Astrocyte of the spinal cord (primary cell): ENCODE measurements at regions not wholly inside any gene's neighbourhood (a gene's known extent, or its start where the extent isn't known, plus 50 kb on each side); places are given as distances from the start of the nearest gene placed in this dataset.

ENCODE experiments used
- DNase-seq: peaks from one replicate; pipeline ENCODE4 v3.0.0; 2011; ENCODE audit warnings: low read depth, low spot score
- H3K4me3 ChIP-seq: 2 replicates; pipeline ENCODE4 v1.5.1; 2011; ENCODE audit warnings: low read depth, mild to moderate bottlenecking, low read length, moderate library complexity
- CTCF ChIP-seq: IDR thresholded peaks from 2 replicates; pipeline ENCODE4 v1.5.1; 2012; ENCODE audit warnings: low read depth, mild to moderate bottlenecking, low read length, inconsistent platforms
- in situ Hi-C: cut with HindIII; loops from 2 replicates; pipeline ENCODE4 v1.10.0; 2017; ENCODE audit warnings: low sequenced_read_pairs

DNA sequence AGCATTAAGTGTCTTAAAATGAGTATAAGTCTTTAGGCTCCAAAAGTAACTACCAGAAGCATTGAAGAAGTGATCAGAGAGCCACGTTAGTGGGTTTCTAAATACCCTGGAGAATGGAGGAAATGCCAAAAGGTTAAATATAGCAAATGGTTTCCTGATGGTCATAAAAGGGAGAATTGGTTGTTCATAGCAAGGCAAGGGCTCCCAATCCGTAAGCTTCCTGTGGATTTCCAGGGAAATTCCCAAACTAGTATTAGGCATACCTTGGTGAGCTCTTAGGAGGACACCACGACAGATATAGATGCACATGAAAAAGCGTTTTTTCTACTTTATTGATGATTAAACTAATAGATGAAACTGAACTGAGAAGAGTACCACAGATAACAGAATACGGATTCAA, 410.9 kb downstream of the FOXO1 start:
- no peak for DNase-seq
- in situ Hi-C loops: no loop called here
- no peak overlapping the region for H3K4me3 ChIP-seq
- TF ChIP-seq CTCF: no peak

DNA sequence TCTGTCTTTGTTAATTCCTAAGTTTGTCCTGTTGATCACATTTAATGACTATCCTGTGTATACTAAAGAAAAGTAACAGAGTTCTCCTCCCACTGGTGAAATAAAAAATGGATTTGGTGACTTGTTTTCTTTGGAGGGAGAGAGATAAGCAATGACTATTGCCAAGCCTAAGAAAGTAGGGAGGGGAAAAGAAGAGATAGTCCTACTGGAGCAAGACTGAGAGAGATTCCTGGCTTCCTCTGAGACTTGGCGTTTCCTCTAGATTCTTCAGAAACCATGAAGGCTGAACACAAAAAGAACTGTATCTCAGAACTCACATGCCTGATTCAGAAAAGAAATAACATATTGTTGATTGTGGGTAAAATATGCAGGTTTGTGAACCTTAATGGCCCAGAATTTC, 406.5 kb downstream of the FOXO1 start:
- in situ Hi-C loops: no loop called here
- DNase-seq: no peak
- TF ChIP-seq CTCF: no peak

DNA sequence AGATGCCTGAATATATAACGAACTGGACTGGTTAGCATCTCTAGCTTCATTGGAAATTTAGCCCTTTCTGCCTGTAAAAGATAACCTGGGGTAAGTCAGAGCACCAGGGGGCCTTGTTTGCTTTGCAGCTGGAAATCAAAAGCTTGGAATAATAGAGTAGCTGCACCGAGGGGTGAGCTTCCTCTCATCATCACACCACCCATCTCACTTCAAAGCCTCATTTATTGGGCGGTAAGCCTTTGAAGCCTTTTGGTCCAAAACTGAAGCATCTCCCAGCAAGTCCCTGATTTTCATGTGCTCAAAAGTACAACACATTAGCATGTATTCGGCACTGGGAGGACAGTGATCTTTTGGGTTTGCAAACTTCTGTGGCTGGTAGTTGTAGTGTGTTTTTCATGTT, 405.1 kb downstream of the FOXO1 start:
- no peak overlapping the region for H3K4me3 ChIP-seq
- in situ Hi-C loops: no loop called here
- no peak for DNase-seq
- no peak for TF ChIP-seq CTCF

More for the DNA sequence above, 406.5 kb downstream of the FOXO1 start:
- no peak overlapping the region for H3K4me3 ChIP-seq

DNA sequence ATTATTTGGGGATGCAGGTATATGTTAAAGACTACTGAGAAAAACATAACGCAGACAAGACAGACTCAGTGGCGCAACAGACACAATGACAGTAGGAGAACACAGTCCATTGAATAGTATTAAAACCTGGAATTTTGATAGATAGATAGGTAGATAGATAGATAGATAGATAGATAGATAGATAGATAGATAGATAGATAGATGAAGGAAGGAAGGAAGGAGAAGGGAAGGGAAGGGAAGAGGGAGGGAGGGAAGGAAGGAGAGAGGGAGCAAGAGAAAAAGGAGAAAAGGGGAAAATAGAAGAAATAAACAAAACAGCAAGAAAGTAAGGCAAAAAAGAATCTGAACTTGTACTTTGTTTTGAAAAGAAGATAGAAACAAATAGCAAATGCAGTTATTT, 404.5 kb downstream of the FOXO1 start:
- in situ Hi-C loops: no loop called here
- no peak for TF ChIP-seq CTCF
- no peak overlapping the region for H3K4me3 ChIP-seq
- no peak for DNase-seq

DNA sequence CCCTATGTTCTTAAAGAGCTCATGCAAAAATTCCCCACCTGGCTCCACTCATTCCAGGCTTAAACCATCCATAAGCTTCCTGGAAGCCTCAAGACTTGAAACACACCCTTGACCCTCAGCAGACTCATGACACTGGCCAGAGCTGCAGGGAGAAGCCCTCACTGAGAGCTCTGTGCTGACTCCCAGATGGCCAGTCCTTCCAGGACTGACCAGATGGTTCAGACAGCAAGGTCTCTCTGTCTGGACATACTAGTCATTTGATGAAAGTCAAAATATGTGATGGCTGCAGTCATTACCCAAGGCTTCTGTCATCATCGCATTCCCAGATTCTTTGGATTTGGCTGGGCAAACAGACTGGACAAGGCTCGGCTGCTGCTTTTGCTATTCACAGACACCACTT, 397.4 kb downstream of the FOXO1 start:
- in situ Hi-C loops: no loop called here
- no peak overlapping the region for H3K4me3 ChIP-seq
- no peak for DNase-seq
- no peak for TF ChIP-seq CTCF

DNA sequence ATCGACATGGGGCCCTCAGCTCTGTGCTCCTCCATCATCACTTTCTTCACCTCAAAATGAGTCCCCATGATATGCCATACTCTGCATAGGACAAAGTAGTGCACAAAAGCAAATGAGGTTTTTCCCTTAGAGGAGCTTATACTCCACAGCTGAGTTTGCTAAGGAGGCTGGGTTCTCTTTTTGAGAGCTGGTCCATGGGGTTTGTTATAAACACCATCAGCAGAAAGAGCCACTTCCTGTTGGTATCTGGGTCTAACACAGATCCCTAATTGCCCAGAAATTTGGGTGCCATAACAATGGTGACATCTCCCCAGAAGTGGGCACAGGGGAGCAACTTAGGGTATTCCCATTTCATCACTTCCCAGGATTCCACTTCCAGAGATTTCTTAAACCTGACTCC, 395.7 kb downstream of the FOXO1 start:
- H3K4me3 ChIP-seq: no peak overlapping the region
- no peak for DNase-seq
- in situ Hi-C loops: no loop called here
- TF ChIP-seq CTCF: no peak

DNA sequence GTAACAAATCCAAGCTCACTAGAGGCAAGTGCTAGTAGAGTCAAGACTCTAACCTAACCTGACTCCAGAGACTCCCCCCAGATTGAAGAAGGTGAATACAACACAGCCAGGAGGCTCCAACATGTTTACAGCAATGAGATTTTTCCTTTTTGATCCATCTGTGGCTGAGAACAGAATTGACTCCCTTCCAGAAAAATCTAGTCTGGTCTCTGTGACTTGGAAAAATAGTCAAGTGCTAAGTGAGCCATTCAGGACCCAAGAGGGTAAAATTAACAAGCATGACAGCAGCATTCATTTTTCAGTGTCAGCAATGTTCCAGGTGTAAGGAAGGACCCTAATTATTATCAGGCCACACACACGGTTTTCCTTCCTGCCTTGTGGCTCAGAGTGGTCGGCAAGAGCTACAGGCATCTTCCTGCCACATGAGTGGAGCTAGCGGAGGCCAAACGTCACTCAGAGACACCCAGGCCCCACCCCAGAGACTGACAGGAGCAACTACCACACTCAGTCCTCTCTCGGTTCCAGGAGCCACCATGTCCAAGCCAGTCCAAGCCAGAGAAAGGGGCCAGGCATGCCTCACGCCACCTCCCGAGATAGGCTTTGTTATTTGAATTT, 395.1 kb downstream of the FOXO1 start:
- in situ Hi-C loops: no loop called here
- TF ChIP-seq CTCF: no peak
- DNase-seq: no peak
- H3K4me3 ChIP-seq: no peak overlapping the region
